SU-DHL-6 (cell line): ENCODE measurements at regions not wholly inside any gene's neighbourhood (a gene's known extent, or its start where the extent isn't known, plus 50 kb on each side); places are given as distances from the start of the nearest gene placed in this dataset.

Experiments
- CTCF ChIP-seq: fragments of 200-600 bp; sonication (generic); IDR thresholded peaks from one replicate; pipeline ENCODE4 v1.5.1; 2017; ENCODE audit warnings: antibody characterized with exemption, mild to moderate bottlenecking, low read length, moderate library complexity; ENCODE audit not compliant: insufficient read depth, poor library complexity, severe bottlenecking
- EZH2phosphoT487 ChIP-seq: fragments of 200-600 bp; sonication (generic), shearing (Covaris generic); conservative IDR thresholded peaks from 2 replicates; pipeline ENCODE4 v1.6.1; 2018; ENCODE audit warnings: mild to moderate bottlenecking, antibody characterized with exemption, low read length, moderate library complexity, mixed read lengths

GRCh38 chr12:77493302-77494168, 337.2 kb upstream of the NAV3 start:
- no peak for TF ChIP-seq CTCF
- TF ChIP-seq EZH2phosphoT487, result no peak
